K562 (cell line): ENCODE measurements at regions not wholly inside any gene's neighbourhood (a gene's known extent, or its start where the extent isn't known, plus 50 kb on each side); places are given as distances from the start of the nearest gene placed in this dataset.

ENCODE experiments used
- ATAC-seq: fragments of 200-7000 bp; cut with Tn5 transposase; 3 replicates; pipeline ENCODE4 v1.9.1; 2020; ENCODE audit warnings: moderate library complexity
- BruUV-seq: library from RNA; stranded (reverse); fragments of 400-500 nt; replicated peaks from 2 replicates; lab custom pipeline; 2021; lab: Mats Ljungman, UMichigan
- CTCF ChIA-PET: fragments of 300-600 bp; formaldehyde crosslinking; extraction: SDS; loops from one replicate; lab custom pipeline; 2021; ENCODE audit warnings: low intra/inter-chr PET ratio; lab: Yijun Ruan, JAX
- POLR2A ChIA-PET: fragments of 300-600, 350-650 bp; sonication (Branson Sonifier 250); formaldehyde crosslinking; extraction: SDS; loops from one replicate; lab custom pipeline; 2021; ENCODE audit warnings: antibody characterized with exemption, inconsistent platforms; lab: Yijun Ruan, JAX
- DNase-seq, 4 experiments: peaks; one replicate each; pipeline versions ENCODE4 v3.0.0 to v3.0.0-alpha.2; 2011 to 2018; ENCODE audit warnings: low spot score in 3 of 4, mixed read lengths in 3 of 4; ENCODE audit errors: extremely low read depth in 1 of 4
- FAIRE-seq: peaks from 2 replicates; lab custom pipeline; 2011; peaks lifted over from hg19 to GRCh38; lab: Jason Lieb, UNC
- H2AFZ ChIP-seq: 2 replicates; pipeline ENCODE4 v1.6.0; 2011; ENCODE audit warnings: low read depth, low read length, control low read depth, inconsistent platforms
- H3K27ac ChIP-seq: fragments of 200-600 bp; 3 replicates; pipeline ENCODE4 v1.8.0; 2011; ENCODE audit warnings: low read depth, mild to moderate bottlenecking, control low read depth, inconsistent platforms, low read length, moderate library complexity, mixed read lengths; ENCODE audit errors: extremely low read depth
- H3K27me3 ChIP-seq, 2 experiments: fragments of 300-600 bp in 1 of 2; 2 replicates in 1 of 2; 3 replicates in 1 of 2; pipeline versions ENCODE4 v1.6.0 to v1.8.0; 2011; ENCODE audit warnings: inconsistent platforms in 2 of 2, low read length in 2 of 2, mild to moderate bottlenecking in 1 of 2, mixed read lengths in 1 of 2, moderate library complexity in 1 of 2; ENCODE audit not compliant: control insufficient read depth in 2 of 2, insufficient read depth in 2 of 2
- H3K36me3 ChIP-seq: fragments of 300-600 bp; 3 replicates; pipeline ENCODE4 v1.8.0; 2011; ENCODE audit warnings: mild to moderate bottlenecking, low read length, inconsistent platforms; ENCODE audit not compliant: control insufficient read depth, insufficient read depth
- H3K4me1 ChIP-seq, 2 experiments: fragments of 200-600 bp in 1 of 2; replicated peaks in 1 of 2; 2 replicates in 1 of 2; 3 replicates in 1 of 2; pipeline versions ENCODE4 v1.5.1 to v1.8.0; 2011; ENCODE audit warnings: inconsistent platforms in 2 of 2, low read length in 2 of 2, mild to moderate bottlenecking in 1 of 2, mixed read lengths in 1 of 2, moderate library complexity in 1 of 2; ENCODE audit not compliant: control insufficient read depth in 2 of 2, insufficient read depth in 2 of 2
- H3K4me2 ChIP-seq: 2 replicates; pipeline ENCODE4 v1.6.1; 2011; ENCODE audit warnings: low read length, control low read depth, inconsistent platforms, mixed read lengths; ENCODE audit not compliant: insufficient read depth
- H3K4me3 ChIP-seq: fragments of 200-600 bp; sonication (generic), shearing (Covaris generic); 2 replicates; pipeline ENCODE4 v1.5.1; 2016; ENCODE audit warnings: control low read depth, inconsistent platforms
- H3K79me2 ChIP-seq: fragments of 200-600 bp; 3 replicates; pipeline ENCODE4 v1.8.0; 2011; ENCODE audit warnings: low read length, inconsistent platforms; ENCODE audit not compliant: control insufficient read depth, insufficient read depth
- H3K9ac ChIP-seq, 2 experiments: 2 replicates each; pipeline versions ENCODE4 v1.6.0 to v1.6.1; 2011; ENCODE audit warnings: low read depth in 2 of 2, low read length in 2 of 2, control low read depth in 1 of 2, inconsistent platforms in 1 of 2, mild to moderate bottlenecking in 1 of 2, mixed read lengths in 1 of 2; ENCODE audit not compliant: insufficient read depth in 1 of 2
- H3K9me1 ChIP-seq: one replicate; pipeline ENCODE4 v1.6.0; 2011; ENCODE audit warnings: inconsistent platforms, mild to moderate bottlenecking, low read length, moderate library complexity; ENCODE audit not compliant: control insufficient read depth, insufficient read depth
- H3K9me3 ChIP-seq: replicated peaks from 2 replicates; pipeline ENCODE4 v1.5.1; 2011; ENCODE audit warnings: low read depth, low read length, inconsistent platforms; ENCODE audit not compliant: control insufficient read depth, insufficient read depth
- H4K20me1 ChIP-seq: replicated peaks from 2 replicates; pipeline ENCODE4 v1.6.1; 2011; ENCODE audit warnings: low read length, inconsistent platforms, mixed read lengths; ENCODE audit not compliant: control insufficient read depth, insufficient read depth
- BCOR ChIP-seq: fragments of 450-650 bp; IDR thresholded peaks from 2 replicates; pipeline ENCODE4 v1.6.1; 2016
- BRD4 ChIP-seq: fragments of 200-600 bp; sonication (generic); IDR thresholded peaks from 2 replicates; pipeline ENCODE4 v1.6.1; 2017; ENCODE audit warnings: inconsistent platforms
- CBX5 ChIP-seq: IDR thresholded peaks from 2 replicates; pipeline ENCODE4 v1.6.1; 2014; ENCODE audit warnings: low read depth, borderline replicate concordance
- DMBX1 ChIP-seq: fragments of 250-450 bp; sonication (Bioruptor Pico); IDR thresholded peaks from 2 replicates; pipeline ENCODE4 v1.8.0; 2022; ENCODE audit warnings: inconsistent platforms, mild to moderate bottlenecking, moderate library complexity, borderline replicate concordance
- ETV6 ChIP-seq, 3 experiments: fragments of 150-350 bp in 1 of 3; sonication (generic) in 1 of 3; formaldehyde crosslinking in 1 of 3; IDR thresholded peaks; 2 replicates each; pipeline versions ENCODE4 v1.6.1 to v1.8.0; 2014 to 2022; ENCODE audit warnings: borderline replicate concordance in 2 of 3, low read depth in 2 of 3, antibody characterized with exemption in 1 of 3, low read length in 1 of 3, mild to moderate bottlenecking in 1 of 3, missing genetic modification reagents in 1 of 3
- EZH2 ChIP-seq: IDR thresholded peaks from 2 replicates; pipeline ENCODE4 v1.6.1; 2012; ENCODE audit warnings: low read depth, mild to moderate bottlenecking, inconsistent platforms, low read length, borderline replicate concordance
- NR2C2 ChIP-seq, 2 experiments: fragments of 200-800 bp in 1 of 2; sonication (Bioruptor generic) in 1 of 2; sonication (generic) in 1 of 2; formaldehyde crosslinking in 1 of 2; IDR thresholded peaks; 2 replicates each; pipeline versions ENCODE4 v1.6.1 to v1.8.0; 2016 to 2022; ENCODE audit warnings: mild to moderate bottlenecking in 1 of 2, missing compliant biosample characterization in 1 of 2, missing genetic modification characterization in 1 of 2, missing genetic modification reagents in 1 of 2
- ZNF224 ChIP-seq: sonication (generic); formaldehyde crosslinking; IDR thresholded peaks from 2 replicates; pipeline ENCODE4 v1.8.0; 2022; ENCODE audit warnings: mild to moderate bottlenecking, missing genetic modification reagents
- ZNF696 ChIP-seq: fragments of 250-450 bp; sonication (Bioruptor Pico); conservative IDR thresholded peaks from 2 replicates; pipeline ENCODE4 v1.4.0; 2020; ENCODE audit warnings: mild to moderate bottlenecking, moderate library complexity
- ZNF76 ChIP-seq: fragments of 250-450 bp; sonication (Bioruptor Pico); IDR thresholded peaks from 2 replicates; pipeline ENCODE4 v1.4.0; 2020; ENCODE audit warnings: mild to moderate bottlenecking, moderate library complexity, borderline replicate concordance
- WGBS: fragments of 100-300 bp; shearing (Covaris generic); methylation state at CpG from one replicate; pipeline ENCODE4 v1.1.6; 2016; ENCODE audit warnings: low coverage, mixed read lengths; ENCODE audit not compliant: insufficient coverage; ENCODE audit errors: missing lambda C conversion rate; 5-methylcytosine and 5-hydroxymethylcytosine counted together
- in situ Hi-C: fragments of 300-500 bp; cut with MboI; formaldehyde crosslinking; loops from 4 replicates; pipeline ENCODE4 v1.15.0; 2018; ENCODE audit warnings: inconsistent platforms, mixed read lengths
- intact Hi-C: fragments of 100-400 bp; cut with micrococcal nuclease; formaldehyde crosslinking; loops from 2 replicates; pipeline ENCODE4 v1.14.2; 2022
- TF ChIP-seq, protein P1 (sequence below), 3 experiments: IDR thresholded peaks in 2 of 3; conservative IDR thresholded peaks in 1 of 3; 2 replicates each; pipeline ENCODE4 v1.5.1; 2011 to 2012; ENCODE audit warnings: low read length in 3 of 3, mild to moderate bottlenecking in 3 of 3, control low read depth in 2 of 3, improper control_type of control experiment in 1 of 3, inconsistent platforms in 1 of 3, low read depth in 1 of 3, mixed read lengths in 1 of 3, moderate library complexity in 1 of 3; ENCODE audit not compliant: insufficient read depth in 2 of 3

GRCh38 chr3:153626158-153626557 is 464.1 kb downstream of the RAP2B start (continued):
- no peak for TF ChIP-seq ZNF696 (CRISPR knock-in tag)

DNA sequence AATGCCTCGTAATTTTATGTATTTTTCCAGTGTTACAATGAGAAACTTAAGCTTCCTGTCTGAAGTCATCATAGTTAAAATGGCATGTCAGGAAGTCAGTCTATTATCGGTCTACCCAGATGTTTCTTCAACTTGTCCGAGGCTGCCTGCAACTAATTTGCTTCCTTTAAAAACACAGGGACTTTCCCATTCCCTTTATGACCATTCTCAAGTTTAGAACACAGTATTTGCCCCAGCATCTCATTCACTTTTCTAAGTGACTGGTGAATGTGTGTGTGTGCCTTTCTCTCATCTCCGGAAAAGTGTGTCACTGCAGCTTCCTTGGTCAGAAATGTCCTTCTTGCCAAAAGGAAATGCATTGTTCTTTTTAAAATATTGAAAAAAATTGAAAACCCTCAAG is 466.6 kb downstream of the RAP2B start:
- TF ChIP-seq EZH2 (no peak), BCOR (no peak), ZNF224 (no peak), ETV6 (IDR thresholded peaks at IDR 0.05; ENCODE audit: borderline replicate concordance in 1 of 2, low read depth in 2 of 2, low read length in 1 of 2) (no peak), ETV6 (CRISPR knock-in tag; IDR thresholded peaks at IDR 0.05; ENCODE audit: borderline replicate concordance) (no peak), CBX5 (no peak), NR2C2 (CRISPR knock-in tag; IDR thresholded peaks at IDR 0.05) (no peak), NR2C2 (tag; IDR thresholded peaks at IDR 0.05) (no peak), ZNF76 (CRISPR knock-in tag) (no peak), BRD4 (no peak), DMBX1 (no peak)
- TF ChIP-seq, protein P1, sequence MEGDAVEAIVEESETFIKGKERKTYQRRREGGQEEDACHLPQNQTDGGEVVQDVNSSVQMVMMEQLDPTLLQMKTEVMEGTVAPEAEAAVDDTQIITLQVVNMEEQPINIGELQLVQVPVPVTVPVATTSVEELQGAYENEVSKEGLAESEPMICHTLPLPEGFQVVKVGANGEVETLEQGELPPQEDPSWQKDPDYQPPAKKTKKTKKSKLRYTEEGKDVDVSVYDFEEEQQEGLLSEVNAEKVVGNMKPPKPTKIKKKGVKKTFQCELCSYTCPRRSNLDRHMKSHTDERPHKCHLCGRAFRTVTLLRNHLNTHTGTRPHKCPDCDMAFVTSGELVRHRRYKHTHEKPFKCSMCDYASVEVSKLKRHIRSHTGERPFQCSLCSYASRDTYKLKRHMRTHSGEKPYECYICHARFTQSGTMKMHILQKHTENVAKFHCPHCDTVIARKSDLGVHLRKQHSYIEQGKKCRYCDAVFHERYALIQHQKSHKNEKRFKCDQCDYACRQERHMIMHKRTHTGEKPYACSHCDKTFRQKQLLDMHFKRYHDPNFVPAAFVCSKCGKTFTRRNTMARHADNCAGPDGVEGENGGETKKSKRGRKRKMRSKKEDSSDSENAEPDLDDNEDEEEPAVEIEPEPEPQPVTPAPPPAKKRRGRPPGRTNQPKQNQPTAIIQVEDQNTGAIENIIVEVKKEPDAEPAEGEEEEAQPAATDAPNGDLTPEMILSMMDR (IDR thresholded peaks at IDR 0.05 in 2 of 3, conservative IDR thresholded peaks at IDR 0.05 in 1 of 3; ENCODE audit: insufficient read depth in 2 of 3, low read depth in 1 of 3, low read length in 3 of 3), result no peak
- Histone ChIP-seq H3K9ac (no peak overlapping the region), H3K27me3 (no peaks in the 10 kb centered on the region), H3K9me1 (no peaks in the 10 kb centered on the region), H3K27ac (no peak overlapping the region), H4K20me1 (no peaks in the 10 kb centered on the region), H3K4me1 (no peaks in the 10 kb centered on the region), H2AFZ (no peak overlapping the region), H3K79me2 (no peaks in the 10 kb centered on the region), H3K4me2 (no peak overlapping the region), H3K9me3 (no peaks in the 10 kb centered on the region), H3K4me3 (no peak overlapping the region), H3K36me3 (no peaks in the 10 kb centered on the region)
- DNase-seq (no peak), ATAC-seq (no peak), FAIRE-seq (no peak)
- ChIA-PET CTCF (no interaction called here), POLR2A (no interaction called here)
- intact Hi-C loops (no loop called here), in situ Hi-C loops (no loop called here)
- no TSS peak for BruUV-seq
- WGBS, result 0% methylated on average over 4 of the region's 4 CpGs
